KBM-7 (cell line): ENCODE measurements at regions not wholly inside any gene's neighbourhood (a gene's known extent, or its start where the extent isn't known, plus 50 kb on each side); places are given as distances from the start of the nearest gene placed in this dataset.
"Not testable (repeated sequence)": the region's sequence is repeated elsewhere in the genome, so short reads cannot be mapped to it uniquely, and the experiment has no call there.

Experiments used
- DNase-seq: peaks from one replicate; pipeline ENCODE4 v3.0.0-alpha.2; 2015
- in situ Hi-C: fragments of 300-500 bp; cut with MboI; formaldehyde crosslinking; loops from 2 replicates; pipeline ENCODE4 v1.14.3; 2020; ENCODE audit warnings: low sequenced_read_pairs, low pct_unique_long_range_greater_than_20kb, mixed read lengths

DNA sequence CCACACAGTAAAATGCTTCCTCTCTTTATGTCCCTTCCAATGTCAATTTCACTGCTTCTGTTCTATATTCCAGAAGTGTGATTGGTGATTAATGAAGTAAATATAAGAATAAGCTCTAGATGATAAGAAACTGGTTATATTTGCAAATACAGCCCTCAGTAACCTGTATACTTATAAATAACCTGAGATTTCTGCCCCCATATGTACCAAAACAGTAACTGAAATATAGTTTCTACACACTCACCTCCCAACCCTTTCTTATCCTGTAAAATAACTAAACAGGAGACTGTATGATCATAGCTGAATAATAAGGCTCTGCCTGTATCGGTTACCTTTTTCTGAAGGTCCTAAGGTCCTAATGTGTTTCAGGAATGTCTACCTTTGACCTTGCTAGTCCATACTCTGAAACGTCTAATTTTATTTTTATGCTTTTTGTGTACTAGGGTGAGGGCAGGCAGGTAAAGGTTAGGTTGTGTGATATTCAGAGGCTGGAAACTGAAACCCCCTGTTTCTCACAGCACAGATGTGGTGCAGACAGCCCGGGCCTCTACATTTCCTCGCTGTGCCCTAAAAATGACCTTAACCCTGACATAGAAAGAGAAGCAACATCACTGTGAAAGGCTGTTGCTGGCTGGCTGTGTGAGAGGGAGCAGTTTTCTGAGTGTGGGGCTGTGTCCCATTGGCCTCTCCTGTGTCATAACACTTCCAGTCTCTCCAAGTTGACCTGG, 378.8 kb downstream of the CENPW start:
- no peak for DNase-seq
- in situ Hi-C loops: no loop called here

- DNase-seq: no peak
- in situ Hi-C loops: no loop called here
Measured at GRCh38 chr6:126720304-126720703, 380.4 kb downstream of the CENPW start.

DNA sequence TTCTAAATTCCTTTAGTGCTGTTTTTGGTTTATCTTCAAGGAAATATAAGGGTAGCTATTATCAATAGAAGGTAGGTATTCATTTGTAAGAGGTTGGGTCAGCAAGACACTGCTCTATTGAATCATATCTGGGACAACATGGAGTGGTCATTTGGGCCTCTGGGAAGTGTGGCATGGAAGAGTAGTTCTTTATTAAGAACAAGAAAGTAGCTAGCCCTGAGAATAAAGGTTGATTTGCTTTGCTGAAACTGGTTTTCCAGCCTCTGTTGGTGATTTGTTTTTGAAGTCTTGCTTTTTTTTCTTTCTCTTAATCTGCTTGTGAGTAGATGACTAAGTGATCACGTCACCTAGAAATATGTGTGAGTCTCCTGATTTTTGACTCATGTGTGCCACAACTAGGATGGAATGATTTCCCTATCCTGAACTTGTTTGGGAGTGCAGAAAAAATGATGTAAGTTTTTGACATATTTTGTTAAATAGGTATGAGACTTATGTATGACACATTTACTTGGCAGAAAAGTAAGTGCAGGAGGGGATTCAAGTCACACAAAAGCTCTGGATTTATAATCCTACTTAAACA, 381.8 kb downstream of the CENPW start:
- DNase-seq: no peak
- in situ Hi-C loops: no loop called here

GRCh38 chr6:126722411-126722810, 382.5 kb downstream of the CENPW start:
- in situ Hi-C loops: no loop called here
- no peak for DNase-seq

- DNase-seq: no peak
- in situ Hi-C loops: no loop called here
Measured at GRCh38 chr6:126723541-126724170, 383.7 kb downstream of the CENPW start.

GRCh38 chr6:126724821-126725220, 384.9 kb downstream of the CENPW start:
- DNase-seq: no peak
- in situ Hi-C loops: no loop called here

DNA sequence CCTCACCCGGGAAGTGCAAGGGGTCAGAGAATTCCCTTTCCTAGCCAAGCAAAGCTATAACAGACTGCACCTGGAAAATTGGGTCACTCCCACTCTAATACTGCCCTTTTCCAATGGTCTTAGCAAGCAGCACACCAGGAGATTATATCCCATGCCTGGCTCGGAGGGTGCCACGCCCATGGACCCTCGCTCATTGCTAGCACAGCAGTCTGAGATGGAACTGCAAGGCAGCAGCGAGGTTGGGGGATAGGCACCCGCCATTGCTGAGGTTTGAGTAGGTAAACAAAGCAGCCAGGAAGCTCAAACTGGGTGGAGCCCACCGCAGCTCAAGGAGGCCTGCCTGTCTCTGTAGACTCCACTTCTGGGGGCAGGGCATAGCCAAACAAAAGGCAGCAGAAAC, 386.5 kb downstream of the CENPW start:
- DNase-seq, in situ Hi-C loops: not testable (repeated sequence)

GRCh38 chr6:126738146-126738545, 380.3 kb upstream of the RSPO3 start:
- in situ Hi-C loops: no loop called here

DNA sequence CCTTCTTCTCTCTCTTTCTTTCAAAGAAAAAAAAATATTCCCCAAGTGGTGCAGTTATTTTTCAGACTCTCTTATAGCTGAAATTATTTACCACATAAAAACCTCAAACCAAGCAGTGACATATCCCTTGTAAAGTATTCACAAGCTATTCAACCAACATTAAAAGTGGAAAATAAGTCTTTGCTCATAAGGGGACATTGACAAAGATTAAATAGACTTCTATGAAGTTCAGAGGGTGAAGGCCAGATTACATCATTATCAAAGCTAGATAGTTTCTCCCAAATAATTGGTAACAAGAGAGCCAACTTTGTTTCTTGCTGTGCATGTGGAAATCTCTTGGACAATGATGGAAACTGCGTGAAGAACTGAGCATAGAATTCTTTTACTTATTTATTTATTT, 379.8 kb upstream of the RSPO3 start:
- in situ Hi-C loops: no loop called here
- no peak for DNase-seq

More at GRCh38 chr6:126738146-126738545, 380.3 kb upstream of the RSPO3 start:
- DNase-seq: no peak

GRCh38 chr6:126743076-126743475, 375.4 kb upstream of the RSPO3 start:
- in situ Hi-C loops: no loop called here
- DNase-seq: no peak

GRCh38 chr6:126747728-126748540, 370.5 kb upstream of the RSPO3 start:
- no peak for DNase-seq
- in situ Hi-C loops: no loop called here

DNA sequence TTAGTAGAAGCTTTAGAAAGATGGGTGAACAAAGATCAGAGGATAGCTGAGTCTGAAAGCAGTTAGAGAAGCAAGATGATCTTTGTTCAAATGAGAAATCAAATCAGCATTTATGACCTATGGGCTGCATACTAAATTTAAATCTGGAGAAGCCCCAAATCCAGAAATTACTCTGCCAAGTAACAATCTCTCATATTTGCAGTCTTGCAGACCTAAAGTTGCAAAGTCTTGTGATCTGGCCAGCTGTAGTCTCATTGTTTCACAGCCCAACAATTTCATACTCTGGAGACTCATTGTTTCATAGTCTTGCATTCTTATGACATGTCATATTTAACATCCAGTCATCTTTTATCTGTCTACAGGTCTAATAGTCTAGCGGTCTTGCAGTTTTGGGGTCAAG, 364.9 kb upstream of the RSPO3 start:
- DNase-seq: no peak
- in situ Hi-C loops: no loop called here

DNA sequence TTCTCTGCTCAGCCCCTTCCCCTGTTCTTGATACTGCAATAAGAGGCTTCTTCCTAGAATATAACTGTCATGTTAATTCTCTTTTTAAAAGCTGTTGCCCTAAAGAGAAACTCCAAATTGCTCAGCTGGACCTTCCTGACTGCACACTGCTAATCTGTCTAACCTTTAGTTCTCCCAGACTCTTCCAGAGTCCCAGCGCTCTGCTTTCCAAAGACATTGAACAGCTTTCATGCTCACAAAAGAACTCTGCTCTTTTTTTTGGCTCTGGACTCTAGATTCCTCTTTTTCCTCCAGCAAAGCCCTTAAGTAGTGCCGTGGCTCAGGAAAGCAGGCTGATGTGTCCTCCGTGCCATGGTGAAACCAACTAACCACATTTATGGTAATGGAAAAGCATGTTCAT, 356.6 kb upstream of the RSPO3 start:
- no peak for DNase-seq
- in situ Hi-C loops: no loop called here

- in situ Hi-C loops: no loop called here
- DNase-seq: no peak
Measured at GRCh38 chr6:126764104-126764503, 354.4 kb upstream of the RSPO3 start.

- in situ Hi-C loops: no loop called here
- DNase-seq: no peak
Measured at GRCh38 chr6:126764671-126765070, 353.8 kb upstream of the RSPO3 start.

GRCh38 chr6:126766820-126767219, 351.7 kb upstream of the RSPO3 start:
- DNase-seq: no peak
- in situ Hi-C loops: no loop called here

DNA sequence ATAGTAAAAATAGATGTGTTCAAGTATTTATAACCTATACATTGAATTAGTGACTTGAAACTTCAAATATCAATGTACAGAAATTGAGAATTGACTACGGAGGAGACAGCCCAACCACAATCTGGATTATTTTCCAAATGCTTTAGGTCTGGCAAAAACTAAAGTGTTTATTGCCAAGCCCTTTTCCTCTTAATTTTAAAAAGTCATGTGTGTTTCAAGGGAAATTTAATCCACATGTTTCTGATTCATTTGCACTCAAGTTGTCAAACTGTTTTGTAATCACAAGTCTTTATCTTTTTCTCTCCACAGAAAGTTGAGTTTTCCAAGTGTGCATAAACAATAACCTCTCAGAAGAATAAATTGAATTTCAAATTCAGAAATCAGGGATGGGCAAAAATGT, 350.8 kb upstream of the RSPO3 start:
- in situ Hi-C loops: no loop called here
- DNase-seq: no peak

- in situ Hi-C loops: no loop called here
- DNase-seq: no peak
Measured at GRCh38 chr6:126770176-126770575, 348.3 kb upstream of the RSPO3 start.

- in situ Hi-C loops: no loop called here
- no peak for DNase-seq
Measured at GRCh38 chr6:126773112-126773805, 345.2 kb upstream of the RSPO3 start.
